ENCODE measurements at regions not wholly inside any gene's neighbourhood (a gene's known extent, or its start where the extent isn't known, plus 50 kb on each side); places are given as distances from the start of the nearest gene placed in this dataset.
A peak's percentile ranks its signal among the peaks of the same experiment; 100 is the strongest.

- Histone ChIP-seq H3K4me1 (no peaks in the 10 kb centered on the region), H3K9me3 (peaks cover 0 to 6% (median 3%) of the 10 kb centered on the region in 4 donors), H3K27ac (no peak overlapping the region), H3K27me3 (no peaks in the 10 kb centered on the region), H3K36me3 (no peaks in the 10 kb centered on the region), H3K4me3 (no peak overlapping the region)
- intact Hi-C loops (cut with DNase I): no loop called here
- DNase-seq: no peak
- peak in 1 of 2 donors; percentile 8 for TF ChIP-seq POLR2A (IDR thresholded peaks at IDR 0.05)
- no peak for TF ChIP-seq EP300 (IDR thresholded peaks at IDR 0.05)
- no peak for TF ChIP-seq CTCF (IDR thresholded peaks at IDR 0.05)
- no peak for TF ChIP-seq POLR2AphosphoS5 (IDR thresholded peaks at IDR 0.05)
- 49 to 53% methylated on average over 2 of the region's 2 CpGs for WGBS, 2 donors
These were observed 53.2 kb upstream of the ARG1 start for GRCh38 chr6:131519670-131520436.

All from sigmoid colon (tissue), 6 donors.